ENCODE measurements at regions not wholly inside any gene's neighbourhood (a gene's known extent, or its start where the extent isn't known, plus 50 kb on each side); places are given as distances from the start of the nearest gene placed in this dataset.

GRCh38 chr4:42278709-42279324, 118.5 kb upstream of the SHISA3 start:
- TF ChIP-seq, protein P1, sequence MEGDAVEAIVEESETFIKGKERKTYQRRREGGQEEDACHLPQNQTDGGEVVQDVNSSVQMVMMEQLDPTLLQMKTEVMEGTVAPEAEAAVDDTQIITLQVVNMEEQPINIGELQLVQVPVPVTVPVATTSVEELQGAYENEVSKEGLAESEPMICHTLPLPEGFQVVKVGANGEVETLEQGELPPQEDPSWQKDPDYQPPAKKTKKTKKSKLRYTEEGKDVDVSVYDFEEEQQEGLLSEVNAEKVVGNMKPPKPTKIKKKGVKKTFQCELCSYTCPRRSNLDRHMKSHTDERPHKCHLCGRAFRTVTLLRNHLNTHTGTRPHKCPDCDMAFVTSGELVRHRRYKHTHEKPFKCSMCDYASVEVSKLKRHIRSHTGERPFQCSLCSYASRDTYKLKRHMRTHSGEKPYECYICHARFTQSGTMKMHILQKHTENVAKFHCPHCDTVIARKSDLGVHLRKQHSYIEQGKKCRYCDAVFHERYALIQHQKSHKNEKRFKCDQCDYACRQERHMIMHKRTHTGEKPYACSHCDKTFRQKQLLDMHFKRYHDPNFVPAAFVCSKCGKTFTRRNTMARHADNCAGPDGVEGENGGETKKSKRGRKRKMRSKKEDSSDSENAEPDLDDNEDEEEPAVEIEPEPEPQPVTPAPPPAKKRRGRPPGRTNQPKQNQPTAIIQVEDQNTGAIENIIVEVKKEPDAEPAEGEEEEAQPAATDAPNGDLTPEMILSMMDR (IDR thresholded peaks at IDR 0.05) = no peak
- TF ChIP-seq POLR2A (IDR thresholded peaks at IDR 0.05) = no peak

Data from tibial nerve (tissue), 3 donors.